H9 (cell line): ENCODE measurements at regions not wholly inside any gene's neighbourhood (a gene's known extent, or its start where the extent isn't known, plus 50 kb on each side); places are given as distances from the start of the nearest gene placed in this dataset.

Experiments used
- DNase-seq: peaks from one replicate; pipeline ENCODE4 v3.0.0-alpha.2; 2017
- H2AFZ ChIP-seq: one replicate; pipeline ENCODE4 v1.6.1; 2013; ENCODE audit warnings: mild to moderate bottlenecking, low read length, control low read depth, moderate library complexity
- H2AK5ac ChIP-seq: 2 replicates; pipeline ENCODE4 v1.6.1; 2013; ENCODE audit warnings: low read length, control low read depth, mixed read lengths; ENCODE audit not compliant: insufficient read length
- H2BK120ac ChIP-seq: one replicate; pipeline ENCODE4 v1.6.1; 2013; ENCODE audit warnings: low read depth, mild to moderate bottlenecking, low read length, control low read depth, inconsistent platforms; ENCODE audit not compliant: poor library complexity, severe bottlenecking
- H2BK12ac ChIP-seq: 2 replicates; pipeline ENCODE4 v1.6.1; 2013; ENCODE audit warnings: low read length, control low read depth, mixed read lengths, low read depth; ENCODE audit not compliant: insufficient read length
- H2BK15ac ChIP-seq: 2 replicates; pipeline ENCODE4 v1.6.1; 2013; ENCODE audit warnings: low read depth, low read length, control low read depth
- H2BK20ac ChIP-seq: one replicate; pipeline ENCODE4 v1.6.1; 2013; ENCODE audit warnings: low read depth, mild to moderate bottlenecking, low read length, control low read depth, inconsistent platforms; ENCODE audit not compliant: poor library complexity, severe bottlenecking
- H2BK5ac ChIP-seq: 2 replicates; pipeline ENCODE4 v1.6.1; 2013; ENCODE audit warnings: low read length, control low read depth, mixed read lengths; ENCODE audit not compliant: insufficient read length
- H3K14ac ChIP-seq: 2 replicates; pipeline ENCODE4 v1.6.1; 2013; ENCODE audit warnings: low read length, control low read depth; ENCODE audit not compliant: insufficient read depth
- H3K18ac ChIP-seq: 2 replicates; pipeline ENCODE4 v1.6.1; 2013; ENCODE audit warnings: low read depth, mild to moderate bottlenecking, mixed read lengths, low read length, control low read depth; ENCODE audit not compliant: insufficient read length
- H3K23ac ChIP-seq: 2 replicates; pipeline ENCODE4 v1.6.1; 2013; ENCODE audit warnings: low read length, control low read depth, mixed read lengths, low read depth; ENCODE audit not compliant: insufficient read length
- H3K23me2 ChIP-seq: 2 replicates; pipeline ENCODE4 v1.6.1; 2013; ENCODE audit warnings: low read depth, mild to moderate bottlenecking, mixed read lengths, low read length, control low read depth; ENCODE audit not compliant: insufficient read length, poor library complexity, severe bottlenecking
- H3K27ac ChIP-seq: 2 replicates; pipeline ENCODE4 v1.5.1; 2013; ENCODE audit warnings: low read length, control low read depth, mixed read lengths, low read depth; ENCODE audit not compliant: insufficient read length
- H3K27me3 ChIP-seq: 2 replicates; pipeline ENCODE4 v1.6.1; 2013; ENCODE audit warnings: low read length, control low read depth, inconsistent platforms; ENCODE audit not compliant: insufficient read depth
- H3K4ac ChIP-seq: 2 replicates; pipeline ENCODE4 v1.6.1; 2013; ENCODE audit warnings: low read depth, mild to moderate bottlenecking, control low read depth, inconsistent platforms, low read length, moderate library complexity
- H3K4me1 ChIP-seq: 2 replicates; pipeline ENCODE4 v1.6.1; 2013; ENCODE audit warnings: low read length, control low read depth, inconsistent platforms; ENCODE audit not compliant: insufficient read depth
- H3K4me2 ChIP-seq: 2 replicates; pipeline ENCODE4 v1.6.1; 2013; ENCODE audit warnings: low read length, control low read depth, mixed read lengths; ENCODE audit not compliant: insufficient read length, insufficient read depth
- H3K56ac ChIP-seq: 2 replicates; pipeline ENCODE4 v1.6.1; 2013; ENCODE audit warnings: low read depth, mild to moderate bottlenecking, mixed read lengths, low read length, control low read depth; ENCODE audit not compliant: insufficient read length
- H3K79me1 ChIP-seq: 2 replicates; pipeline ENCODE4 v1.6.1; 2013; ENCODE audit warnings: low read depth, mild to moderate bottlenecking, moderate library complexity, low read length, control low read depth, inconsistent platforms; ENCODE audit not compliant: insufficient read depth, poor library complexity, severe bottlenecking
- H3K79me2 ChIP-seq: 2 replicates; pipeline ENCODE4 v1.6.1; 2013; ENCODE audit warnings: low read length, control low read depth, inconsistent platforms; ENCODE audit not compliant: insufficient read depth
- H3K9ac ChIP-seq: 2 replicates; pipeline ENCODE4 v1.6.1; 2013; ENCODE audit warnings: low read length, control low read depth, mixed read lengths; ENCODE audit not compliant: insufficient read length; ENCODE audit errors: extremely low read depth
- H3K9me3 ChIP-seq: one replicate; pipeline ENCODE4 v1.6.1; 2013; ENCODE audit warnings: low read depth, low read length, inconsistent platforms; ENCODE audit not compliant: control insufficient read depth
- H3T11ph ChIP-seq: one replicate; pipeline ENCODE4 v1.6.1; 2013; ENCODE audit warnings: mild to moderate bottlenecking, low read length, control low read depth, inconsistent platforms
- H4K20me1 ChIP-seq: one replicate; pipeline ENCODE4 v1.6.1; 2013; ENCODE audit not compliant: control insufficient read depth, insufficient read length, insufficient read depth
- H4K5ac ChIP-seq: 2 replicates; pipeline ENCODE4 v1.6.1; 2013; ENCODE audit warnings: low read depth, mild to moderate bottlenecking, mixed read lengths, low read length, control low read depth; ENCODE audit not compliant: insufficient read length
- H4K8ac ChIP-seq: replicated peaks from 2 replicates; pipeline ENCODE4 v1.6.1; 2013; ENCODE audit warnings: low read length, control low read depth, mixed read lengths, low read depth; ENCODE audit not compliant: insufficient read length
- H4K91ac ChIP-seq: 2 replicates; pipeline ENCODE4 v1.6.1; 2013; ENCODE audit warnings: low read depth, mild to moderate bottlenecking, moderate library complexity, mixed read lengths, low read length, control low read depth; ENCODE audit not compliant: insufficient read length
- H3K27ac Mint-ChIP-seq, 3 experiments: 2 replicates in 2 of 3; 3 replicates in 1 of 3; pipeline ENCODE4 v1.8.0; 2020 to 2021; ENCODE audit warnings: mixed read lengths in 3 of 3, mild to moderate bottlenecking in 1 of 3, moderate library complexity in 1 of 3
- H3K27me3 Mint-ChIP-seq: 2 replicates; pipeline ENCODE4 v1.8.0; 2021; ENCODE audit warnings: low read depth, mild to moderate bottlenecking, moderate library complexity, mixed read lengths
- H3K36me3 Mint-ChIP-seq, 3 experiments: 2 replicates in 2 of 3; 3 replicates in 1 of 3; pipeline ENCODE4 v1.8.0; 2020 to 2021; ENCODE audit warnings: low read depth in 3 of 3, mixed read lengths in 3 of 3; ENCODE audit not compliant: insufficient read depth in 1 of 3
- H3K4me1 Mint-ChIP-seq, 2 experiments: 2 replicates each; pipeline ENCODE4 v1.8.0; 2020; ENCODE audit warnings: mixed read lengths in 2 of 2
- H3K4me3 Mint-ChIP-seq, 2 experiments: 2 replicates in 1 of 2; 3 replicates in 1 of 2; pipeline ENCODE4 v1.8.0; 2020 to 2021; ENCODE audit warnings: mild to moderate bottlenecking in 2 of 2, mixed read lengths in 2 of 2, moderate library complexity in 1 of 2
- H3K9me3 Mint-ChIP-seq, 2 experiments: 2 replicates in 1 of 2; 3 replicates in 1 of 2; pipeline ENCODE4 v1.8.0; 2020; ENCODE audit warnings: mild to moderate bottlenecking in 2 of 2, mixed read lengths in 2 of 2, moderate library complexity in 1 of 2
- CTCF ChIP-seq: fragments of 200-600 bp; sonication (generic); conservative IDR thresholded peaks from 3 replicates; pipeline ENCODE4 v1.8.0; 2021; ENCODE audit warnings: antibody characterized with exemption, mild to moderate bottlenecking
- WGBS: extraction: QIAGEN DNeasy Blood & Tissue Kit; methylation state at CpG from one replicate; pipeline ENCODE4 v1.1.7; 2013; ENCODE audit warnings: missing lambda C conversion rate, low lambda C conversion rate, mixed read lengths; ENCODE audit not compliant: insufficient read length; ENCODE audit errors: extremely low coverage; 5-methylcytosine and 5-hydroxymethylcytosine counted together

- H3K14ac ChIP-seq = no peak overlapping the region
- H4K8ac ChIP-seq = no peak overlapping the region
- H3K27me3 ChIP-seq = no peaks in the 10 kb centered on the region
- no peaks in the 10 kb centered on the region for H3K4me1 ChIP-seq
- no peak overlapping the region for H2BK5ac ChIP-seq
- H3K9me3 Mint-ChIP-seq = no peaks in the 10 kb centered on the region
- no peak overlapping the region for H3K56ac ChIP-seq
- H2BK120ac ChIP-seq = no peak overlapping the region
- no peak overlapping the region for H3K9ac ChIP-seq
- no peak overlapping the region for H2BK12ac ChIP-seq
- H2AFZ ChIP-seq = no peak overlapping the region
- no peaks in the 10 kb centered on the region for H3K23me2 ChIP-seq
- H3K9me3 ChIP-seq = no peaks in the 10 kb centered on the region
- no peak for DNase-seq
- H3K4me2 ChIP-seq = no peak overlapping the region
- H2BK20ac ChIP-seq = no peak overlapping the region
- no peaks in the 10 kb centered on the region for H3K79me1 ChIP-seq
- no peak overlapping the region for H3K27ac ChIP-seq
- no peak overlapping the region for H2AK5ac ChIP-seq
- H4K5ac ChIP-seq = no peak overlapping the region
- no peaks in the 10 kb centered on the region; a peak in 1 of 7 replicates for H3K36me3 Mint-ChIP-seq
- H3K4me3 Mint-ChIP-seq = no peak overlapping the region
- TF ChIP-seq CTCF = no peak
- H3K79me2 ChIP-seq = no peaks in the 10 kb centered on the region
- H2BK15ac ChIP-seq = no peak overlapping the region
- no peak overlapping the region for H3K18ac ChIP-seq
- no peak overlapping the region for H3T11ph ChIP-seq
- no peak overlapping the region for H3K27ac Mint-ChIP-seq
- H4K91ac ChIP-seq = no peak overlapping the region
- peaks cover 6% of the 10 kb centered on the region in 2 experiments for H3K4me1 Mint-ChIP-seq
- H4K20me1 ChIP-seq = no peaks in the 10 kb centered on the region
- no peaks in the 10 kb centered on the region for H3K27me3 Mint-ChIP-seq
- H3K4ac ChIP-seq = no peak overlapping the region
- WGBS = no CpG with 5 or more reads among the region's 4 CpGs
- H3K23ac ChIP-seq = no peak overlapping the region
Measured at GRCh38 chr14:97840159-97840558, 1043.0 kb downstream of the VRK1 start.
